GM12878 (cell line): ENCODE measurements at regions not wholly inside any gene's neighbourhood (a gene's known extent, or its start where the extent isn't known, plus 50 kb on each side); places are given as distances from the start of the nearest gene placed in this dataset.

Source experiments
- ATAC-seq: fragments of 200-7000 bp; cut with Tn5 transposase; 3 replicates; pipeline ENCODE4 v1.9.1; 2020; ENCODE audit warnings: mild to moderate bottlenecking, moderate library complexity
- BruUV-seq: library from RNA; stranded (reverse); fragments of 400-500 nt; replicated peaks from 2 replicates; lab custom pipeline; 2021; lab: Mats Ljungman, UMichigan
- CTCF ChIA-PET: fragments of 300-600 bp; sonication (Branson Sonifier 250); formaldehyde crosslinking; extraction: SDS; loops from one replicate; lab custom pipeline; 2021; ENCODE audit warnings: inconsistent platforms; lab: Yijun Ruan, JAX
- POLR2A ChIA-PET: fragments of 350-600 bp; formaldehyde crosslinking; extraction: SDS; loops from one replicate; lab custom pipeline; 2021; ENCODE audit warnings: inconsistent platforms; lab: Charles Lee
- RAD21 ChIA-PET: fragments of 300-600 bp; sonication (Branson Sonifier 250); formaldehyde crosslinking; loops from one replicate; lab custom pipeline; 2023; ENCODE audit warnings: antibody characterized with exemption; ENCODE audit not compliant: unreplicated experiment; lab: Charles Lee
- SMC1A ChIA-PET: fragments of 300-600 bp; sonication (Branson Sonifier 250); formaldehyde crosslinking; loops from one replicate; lab custom pipeline; 2023; ENCODE audit not compliant: unreplicated experiment, uncharacterized antibody; lab: Charles Lee
- DNase-seq: peaks from one replicate; pipeline ENCODE4 v3.0.0-alpha.2; 2011; ENCODE audit warnings: low read depth, low spot score
- FAIRE-seq: peaks from 3 replicates; lab custom pipeline; 2011; peaks lifted over from hg19 to GRCh38; lab: Jason Lieb, UNC
- H2AFZ ChIP-seq: 2 replicates; pipeline ENCODE4 v1.6.0; 2011; ENCODE audit warnings: low read depth, low read length, control low read depth; ENCODE audit not compliant: control insufficient read depth
- H3K27ac ChIP-seq: 2 replicates; pipeline ENCODE4 v1.5.1; 2011; ENCODE audit warnings: control low read depth; ENCODE audit not compliant: control insufficient read depth, insufficient read depth
- H3K27me3 ChIP-seq, 2 experiments: replicated peaks in 1 of 2; 2 replicates each; pipeline versions ENCODE4 v1.6.0 to v1.6.1; 2011; ENCODE audit warnings: low read length in 1 of 2; ENCODE audit not compliant: control insufficient read depth in 2 of 2, insufficient read depth in 2 of 2
- H3K36me3 ChIP-seq, 2 experiments: 2 replicates each; pipeline ENCODE4 v1.5.1; 2011; ENCODE audit warnings: low read length in 1 of 2; ENCODE audit not compliant: control insufficient read depth in 2 of 2, insufficient read depth in 2 of 2
- H3K4me1 ChIP-seq: 2 replicates; pipeline ENCODE4 v1.6.1; 2011; ENCODE audit warnings: mild to moderate bottlenecking, low read length, moderate library complexity, mixed read lengths; ENCODE audit not compliant: control insufficient read depth, insufficient read depth
- H3K4me2 ChIP-seq: 2 replicates; pipeline ENCODE4 v1.6.0; 2011; ENCODE audit warnings: control low read depth; ENCODE audit not compliant: control insufficient read depth, insufficient read depth
- H3K4me3 ChIP-seq: fragments of 200-600 bp; sonication (generic); 2 replicates; pipeline ENCODE4 v1.5.1; 2016
- H3K79me2 ChIP-seq: 2 replicates; pipeline ENCODE4 v1.6.0; 2011; ENCODE audit warnings: low read length; ENCODE audit not compliant: control insufficient read depth, insufficient read depth
- H3K9ac ChIP-seq: 2 replicates; pipeline ENCODE4 v1.8.0; 2011; ENCODE audit warnings: low read length, control low read depth, mixed read lengths; ENCODE audit not compliant: control insufficient read depth, insufficient read depth
- H3K9me3 ChIP-seq: replicated peaks from 3 replicates; pipeline ENCODE4 v1.5.1; 2011; ENCODE audit warnings: mild to moderate bottlenecking, low read length; ENCODE audit not compliant: control insufficient read depth, insufficient read depth
- H4K20me1 ChIP-seq: 2 replicates; pipeline ENCODE4 v1.6.0; 2011; ENCODE audit not compliant: control insufficient read depth, insufficient read depth
- EP300 ChIP-seq, 2 experiments: fragments of 150-350 bp in 1 of 2; IDR thresholded peaks; 2 replicates each; pipeline ENCODE4 v1.6.1; 2011 to 2012; ENCODE audit warnings: low read depth in 2 of 2, low read length in 2 of 2, borderline replicate concordance in 1 of 2, improper control_type of control experiment in 1 of 2, inconsistent platforms in 1 of 2; ENCODE audit not compliant: control insufficient read depth in 1 of 2
- FOXK2 ChIP-seq: fragments of 450-650 bp; IDR thresholded peaks from 2 replicates; pipeline ENCODE4 v1.6.1; 2017; ENCODE audit warnings: mild to moderate bottlenecking, moderate library complexity
- JUNB ChIP-seq: IDR thresholded peaks from 2 replicates; pipeline ENCODE4 v1.6.1; 2016; ENCODE audit warnings: antibody characterized with exemption, mild to moderate bottlenecking
- KDM1A ChIP-seq: fragments of 200-600 bp; sonication (generic); IDR thresholded peaks from 2 replicates; pipeline ENCODE4 v1.6.1; 2016; ENCODE audit warnings: borderline replicate concordance
- NBN ChIP-seq: fragments of 450-650 bp; IDR thresholded peaks from 2 replicates; pipeline ENCODE4 v1.6.1; 2016
- POLR2A ChIP-seq: IDR thresholded peaks from 2 replicates; pipeline ENCODE4 v1.6.1; 2011; ENCODE audit warnings: low read depth, mild to moderate bottlenecking, low read length
- RAD51 ChIP-seq: fragments of 450-650 bp; IDR thresholded peaks from 2 replicates; pipeline ENCODE4 v1.6.1; 2016; ENCODE audit warnings: moderate library complexity, mild to moderate bottlenecking, inconsistent platforms
- SMAD1 ChIP-seq: fragments of 450-650 bp; IDR thresholded peaks from 2 replicates; pipeline ENCODE4 v1.6.1; 2018; ENCODE audit warnings: mild to moderate bottlenecking, low read depth; ENCODE audit not compliant: partially characterized antibody
- ZBED1 ChIP-seq: IDR thresholded peaks from 2 replicates; pipeline ENCODE4 v1.6.1; 2016; ENCODE audit warnings: borderline replicate concordance
- ZNF622 ChIP-seq: fragments of 450-650 bp; IDR thresholded peaks from 2 replicates; pipeline ENCODE4 v1.6.1; 2017; ENCODE audit warnings: mild to moderate bottlenecking, inconsistent platforms
- WGBS: methylation state at CpG from one replicate; pipeline ENCODE4 v1.1.6; 2016; ENCODE audit warnings: low lambda C conversion rate; ENCODE audit not compliant: insufficient replicate concordance, insufficient coverage; ENCODE audit errors: missing lambda C conversion rate; 5-methylcytosine and 5-hydroxymethylcytosine counted together
- in situ Hi-C: fragments of 300-500 bp; cut with MboI; formaldehyde crosslinking; loops from 9 replicates; pipeline ENCODE4 v1.14.3; 2018; ENCODE audit warnings: mixed read lengths
- intact Hi-C: fragments of 100-400 bp; cut with micrococcal nuclease; formaldehyde crosslinking; loops from one replicate; pipeline ENCODE4 v1.14.2; 2022; ENCODE audit not compliant: unreplicated experiment
- TF ChIP-seq, protein P1 (sequence below): fragments of 450-650 bp; IDR thresholded peaks from 2 replicates; pipeline ENCODE4 v1.6.1; 2017; ENCODE audit warnings: mild to moderate bottlenecking, low read depth, inconsistent platforms; ENCODE audit not compliant: poor library complexity, severe bottlenecking
- TF ChIP-seq, protein P2 (sequence below): fragments of 450-650 bp; IDR thresholded peaks from 2 replicates; pipeline ENCODE4 v1.6.1; 2018; ENCODE audit warnings: borderline replicate concordance, mild to moderate bottlenecking; ENCODE audit not compliant: partially characterized antibody
- TF ChIP-seq, protein P3 (sequence below): fragments of 150-350 bp; IDR thresholded peaks from 2 replicates; pipeline ENCODE4 v1.6.1; 2016; ENCODE audit warnings: low read depth, low read length
- TF ChIP-seq, protein P4 (sequence below): fragments of 450-650 bp; IDR thresholded peaks from 2 replicates; pipeline ENCODE4 v1.6.1; 2016; ENCODE audit warnings: mild to moderate bottlenecking

DNA sequence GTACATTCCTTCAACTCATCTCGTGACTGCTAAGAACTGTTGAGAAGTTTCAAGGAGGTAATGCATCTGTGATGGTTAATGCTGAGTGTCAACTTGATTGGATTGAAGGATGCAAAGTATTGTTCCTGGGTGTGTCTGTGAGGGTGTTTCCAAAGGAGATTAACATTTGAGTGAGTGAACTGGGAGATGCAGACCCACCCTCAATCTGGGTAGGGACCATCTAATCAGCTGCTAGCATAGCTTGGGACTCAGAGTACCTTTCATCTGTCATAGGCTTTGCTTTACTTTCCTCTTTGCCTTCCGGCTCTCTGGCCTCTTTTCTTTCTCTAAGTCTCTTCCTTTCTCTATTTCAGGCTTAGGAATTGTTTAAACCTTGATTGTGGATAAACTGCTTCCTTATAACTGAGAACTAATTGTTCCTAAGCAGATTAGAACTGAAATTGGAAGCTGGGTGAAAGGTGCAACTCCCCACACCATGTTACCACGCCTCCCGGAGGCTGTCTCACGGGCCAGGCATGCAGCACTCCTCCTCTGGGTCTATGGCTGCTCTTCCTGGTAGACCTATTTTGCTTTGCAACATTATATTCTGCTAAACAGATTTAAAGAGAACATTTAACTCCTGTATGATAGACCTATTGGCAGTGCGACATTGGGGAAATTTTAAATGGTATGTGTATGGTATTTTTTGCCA is 298.2 kb downstream of the CCSER2 start:
- FAIRE-seq (no peak), DNase-seq (no peak), ATAC-seq (no peak)
- TF ChIP-seq EP300 (IDR thresholded peaks at IDR 0.05; ENCODE audit: borderline replicate concordance in 1 of 2, control insufficient read depth in 1 of 2, low read depth in 2 of 2, low read length in 2 of 2) (no peak), NBN (no peak), JUNB (no peak), ZBED1 (no peak), KDM1A (no peak), FOXK2 (no peak), ZNF622 (no peak), POLR2A (no peak), SMAD1 (no peak), RAD51 (no peak)
- TF ChIP-seq, protein P1, sequence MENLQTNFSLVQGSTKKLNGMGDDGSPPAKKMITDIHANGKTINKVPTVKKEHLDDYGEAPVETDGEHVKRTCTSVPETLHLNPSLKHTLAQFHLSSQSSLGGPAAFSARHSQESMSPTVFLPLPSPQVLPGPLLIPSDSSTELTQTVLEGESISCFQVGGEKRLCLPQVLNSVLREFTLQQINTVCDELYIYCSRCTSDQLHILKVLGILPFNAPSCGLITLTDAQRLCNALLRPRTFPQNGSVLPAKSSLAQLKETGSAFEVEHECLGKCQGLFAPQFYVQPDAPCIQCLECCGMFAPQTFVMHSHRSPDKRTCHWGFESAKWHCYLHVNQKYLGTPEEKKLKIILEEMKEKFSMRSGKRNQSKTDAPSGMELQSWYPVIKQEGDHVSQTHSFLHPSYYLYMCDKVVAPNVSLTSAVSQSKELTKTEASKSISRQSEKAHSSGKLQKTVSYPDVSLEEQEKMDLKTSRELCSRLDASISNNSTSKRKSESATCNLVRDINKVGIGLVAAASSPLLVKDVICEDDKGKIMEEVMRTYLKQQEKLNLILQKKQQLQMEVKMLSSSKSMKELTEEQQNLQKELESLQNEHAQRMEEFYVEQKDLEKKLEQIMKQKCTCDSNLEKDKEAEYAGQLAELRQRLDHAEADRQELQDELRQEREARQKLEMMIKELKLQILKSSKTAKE, result no peak
- TF ChIP-seq, protein P2, sequence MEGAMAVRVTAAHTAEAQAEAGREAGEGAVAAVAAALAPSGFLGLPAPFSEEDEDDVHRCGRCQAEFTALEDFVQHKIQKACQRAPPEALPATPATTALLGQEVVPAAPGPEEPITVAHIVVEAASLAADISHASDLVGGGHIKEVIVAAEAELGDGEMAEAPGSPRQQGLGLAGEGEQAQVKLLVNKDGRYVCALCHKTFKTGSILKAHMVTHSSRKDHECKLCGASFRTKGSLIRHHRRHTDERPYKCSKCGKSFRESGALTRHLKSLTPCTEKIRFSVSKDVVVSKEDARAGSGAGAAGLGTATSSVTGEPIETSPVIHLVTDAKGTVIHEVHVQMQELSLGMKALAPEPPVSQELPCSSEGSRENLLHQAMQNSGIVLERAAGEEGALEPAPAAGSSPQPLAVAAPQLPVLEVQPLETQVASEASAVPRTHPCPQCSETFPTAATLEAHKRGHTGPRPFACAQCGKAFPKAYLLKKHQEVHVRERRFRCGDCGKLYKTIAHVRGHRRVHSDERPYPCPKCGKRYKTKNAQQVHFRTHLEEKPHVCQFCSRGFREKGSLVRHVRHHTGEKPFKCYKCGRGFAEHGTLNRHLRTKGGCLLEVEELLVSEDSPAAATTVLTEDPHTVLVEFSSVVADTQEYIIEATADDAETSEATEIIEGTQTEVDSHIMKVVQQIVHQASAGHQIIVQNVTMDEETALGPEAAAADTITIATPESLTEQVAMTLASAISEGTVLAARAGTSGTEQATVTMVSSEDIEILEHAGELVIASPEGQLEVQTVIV, result no peak
- TF ChIP-seq, protein P3, sequence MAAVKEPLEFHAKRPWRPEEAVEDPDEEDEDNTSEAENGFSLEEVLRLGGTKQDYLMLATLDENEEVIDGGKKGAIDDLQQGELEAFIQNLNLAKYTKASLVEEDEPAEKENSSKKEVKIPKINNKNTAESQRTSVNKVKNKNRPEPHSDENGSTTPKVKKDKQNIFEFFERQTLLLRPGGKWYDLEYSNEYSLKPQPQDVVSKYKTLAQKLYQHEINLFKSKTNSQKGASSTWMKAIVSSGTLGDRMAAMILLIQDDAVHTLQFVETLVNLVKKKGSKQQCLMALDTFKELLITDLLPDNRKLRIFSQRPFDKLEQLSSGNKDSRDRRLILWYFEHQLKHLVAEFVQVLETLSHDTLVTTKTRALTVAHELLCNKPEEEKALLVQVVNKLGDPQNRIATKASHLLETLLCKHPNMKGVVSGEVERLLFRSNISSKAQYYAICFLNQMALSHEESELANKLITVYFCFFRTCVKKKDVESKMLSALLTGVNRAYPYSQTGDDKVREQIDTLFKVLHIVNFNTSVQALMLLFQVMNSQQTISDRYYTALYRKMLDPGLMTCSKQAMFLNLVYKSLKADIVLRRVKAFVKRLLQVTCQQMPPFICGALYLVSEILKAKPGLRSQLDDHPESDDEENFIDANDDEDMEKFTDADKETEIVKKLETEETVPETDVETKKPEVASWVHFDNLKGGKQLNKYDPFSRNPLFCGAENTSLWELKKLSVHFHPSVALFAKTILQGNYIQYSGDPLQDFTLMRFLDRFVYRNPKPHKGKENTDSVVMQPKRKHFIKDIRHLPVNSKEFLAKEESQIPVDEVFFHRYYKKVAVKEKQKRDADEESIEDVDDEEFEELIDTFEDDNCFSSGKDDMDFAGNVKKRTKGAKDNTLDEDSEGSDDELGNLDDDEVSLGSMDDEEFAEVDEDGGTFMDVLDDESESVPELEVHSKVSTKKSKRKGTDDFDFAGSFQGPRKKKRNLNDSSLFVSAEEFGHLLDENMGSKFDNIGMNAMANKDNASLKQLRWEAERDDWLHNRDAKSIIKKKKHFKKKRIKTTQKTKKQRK, result no peak
- TF ChIP-seq, protein P4, sequence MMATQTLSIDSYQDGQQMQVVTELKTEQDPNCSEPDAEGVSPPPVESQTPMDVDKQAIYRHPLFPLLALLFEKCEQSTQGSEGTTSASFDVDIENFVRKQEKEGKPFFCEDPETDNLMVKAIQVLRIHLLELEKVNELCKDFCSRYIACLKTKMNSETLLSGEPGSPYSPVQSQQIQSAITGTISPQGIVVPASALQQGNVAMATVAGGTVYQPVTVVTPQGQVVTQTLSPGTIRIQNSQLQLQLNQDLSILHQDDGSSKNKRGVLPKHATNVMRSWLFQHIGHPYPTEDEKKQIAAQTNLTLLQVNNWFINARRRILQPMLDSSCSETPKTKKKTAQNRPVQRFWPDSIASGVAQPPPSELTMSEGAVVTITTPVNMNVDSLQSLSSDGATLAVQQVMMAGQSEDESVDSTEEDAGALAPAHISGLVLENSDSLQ, result no peak
- SMC1A ChIA-PET, result no interaction called here
- Histone ChIP-seq H3K27ac (no peak overlapping the region), H3K36me3 (no peaks in the 10 kb centered on the region), H2AFZ (no peak overlapping the region), H3K4me2 (no peak overlapping the region), H3K4me1 (no peaks in the 10 kb centered on the region), H3K9me3 (no peaks in the 10 kb centered on the region), H3K4me3 (no peak overlapping the region), H3K27me3 (no peaks in the 10 kb centered on the region; a peak in 1 of 4 replicates), H4K20me1 (no peaks in the 10 kb centered on the region), H3K9ac (no peak overlapping the region), H3K79me2 (no peaks in the 10 kb centered on the region)
- POLR2A ChIA-PET, result no interaction called here
- RAD21 ChIA-PET, result no interaction called here
- intact Hi-C loops (no loop called here), in situ Hi-C loops (no loop called here)
- no TSS peak for BruUV-seq
- 43% methylated on average over 6 of the region's 6 CpGs for WGBS
- CTCF ChIA-PET, result no interaction called here
